H9 (cell line): ENCODE measurements at regions not wholly inside any gene's neighbourhood (a gene's known extent, or its start where the extent isn't known, plus 50 kb on each side); places are given as distances from the start of the nearest gene placed in this dataset.

Source experiments
- DNase-seq: peaks from one replicate; pipeline ENCODE4 v3.0.0-alpha.2; 2017
- H2AFZ ChIP-seq: one replicate; pipeline ENCODE4 v1.6.1; 2013; ENCODE audit warnings: mild to moderate bottlenecking, low read length, control low read depth, moderate library complexity
- H2AK5ac ChIP-seq: 2 replicates; pipeline ENCODE4 v1.6.1; 2013; ENCODE audit warnings: low read length, control low read depth, mixed read lengths; ENCODE audit not compliant: insufficient read length
- H2BK120ac ChIP-seq: one replicate; pipeline ENCODE4 v1.6.1; 2013; ENCODE audit warnings: low read depth, mild to moderate bottlenecking, low read length, control low read depth, inconsistent platforms; ENCODE audit not compliant: poor library complexity, severe bottlenecking
- H2BK12ac ChIP-seq: 2 replicates; pipeline ENCODE4 v1.6.1; 2013; ENCODE audit warnings: low read length, control low read depth, mixed read lengths, low read depth; ENCODE audit not compliant: insufficient read length
- H2BK15ac ChIP-seq: 2 replicates; pipeline ENCODE4 v1.6.1; 2013; ENCODE audit warnings: low read depth, low read length, control low read depth
- H2BK20ac ChIP-seq: one replicate; pipeline ENCODE4 v1.6.1; 2013; ENCODE audit warnings: low read depth, mild to moderate bottlenecking, low read length, control low read depth, inconsistent platforms; ENCODE audit not compliant: poor library complexity, severe bottlenecking
- H2BK5ac ChIP-seq: 2 replicates; pipeline ENCODE4 v1.6.1; 2013; ENCODE audit warnings: low read length, control low read depth, mixed read lengths; ENCODE audit not compliant: insufficient read length
- H3K14ac ChIP-seq: 2 replicates; pipeline ENCODE4 v1.6.1; 2013; ENCODE audit warnings: low read length, control low read depth; ENCODE audit not compliant: insufficient read depth
- H3K18ac ChIP-seq: 2 replicates; pipeline ENCODE4 v1.6.1; 2013; ENCODE audit warnings: low read depth, mild to moderate bottlenecking, mixed read lengths, low read length, control low read depth; ENCODE audit not compliant: insufficient read length
- H3K23ac ChIP-seq: 2 replicates; pipeline ENCODE4 v1.6.1; 2013; ENCODE audit warnings: low read length, control low read depth, mixed read lengths, low read depth; ENCODE audit not compliant: insufficient read length
- H3K23me2 ChIP-seq: 2 replicates; pipeline ENCODE4 v1.6.1; 2013; ENCODE audit warnings: low read depth, mild to moderate bottlenecking, mixed read lengths, low read length, control low read depth; ENCODE audit not compliant: insufficient read length, poor library complexity, severe bottlenecking
- H3K27ac ChIP-seq: 2 replicates; pipeline ENCODE4 v1.5.1; 2013; ENCODE audit warnings: low read length, control low read depth, mixed read lengths, low read depth; ENCODE audit not compliant: insufficient read length
- H3K27me3 ChIP-seq: 2 replicates; pipeline ENCODE4 v1.6.1; 2013; ENCODE audit warnings: low read length, control low read depth, inconsistent platforms; ENCODE audit not compliant: insufficient read depth
- H3K4ac ChIP-seq: 2 replicates; pipeline ENCODE4 v1.6.1; 2013; ENCODE audit warnings: low read depth, mild to moderate bottlenecking, control low read depth, inconsistent platforms, low read length, moderate library complexity
- H3K4me1 ChIP-seq: 2 replicates; pipeline ENCODE4 v1.6.1; 2013; ENCODE audit warnings: low read length, control low read depth, inconsistent platforms; ENCODE audit not compliant: insufficient read depth
- H3K4me2 ChIP-seq: 2 replicates; pipeline ENCODE4 v1.6.1; 2013; ENCODE audit warnings: low read length, control low read depth, mixed read lengths; ENCODE audit not compliant: insufficient read length, insufficient read depth
- H3K56ac ChIP-seq: 2 replicates; pipeline ENCODE4 v1.6.1; 2013; ENCODE audit warnings: low read depth, mild to moderate bottlenecking, mixed read lengths, low read length, control low read depth; ENCODE audit not compliant: insufficient read length
- H3K79me1 ChIP-seq: 2 replicates; pipeline ENCODE4 v1.6.1; 2013; ENCODE audit warnings: low read depth, mild to moderate bottlenecking, moderate library complexity, low read length, control low read depth, inconsistent platforms; ENCODE audit not compliant: insufficient read depth, poor library complexity, severe bottlenecking
- H3K79me2 ChIP-seq: 2 replicates; pipeline ENCODE4 v1.6.1; 2013; ENCODE audit warnings: low read length, control low read depth, inconsistent platforms; ENCODE audit not compliant: insufficient read depth
- H3K9ac ChIP-seq: 2 replicates; pipeline ENCODE4 v1.6.1; 2013; ENCODE audit warnings: low read length, control low read depth, mixed read lengths; ENCODE audit not compliant: insufficient read length; ENCODE audit errors: extremely low read depth
- H3K9me3 ChIP-seq: one replicate; pipeline ENCODE4 v1.6.1; 2013; ENCODE audit warnings: low read depth, low read length, inconsistent platforms; ENCODE audit not compliant: control insufficient read depth
- H3T11ph ChIP-seq: one replicate; pipeline ENCODE4 v1.6.1; 2013; ENCODE audit warnings: mild to moderate bottlenecking, low read length, control low read depth, inconsistent platforms
- H4K20me1 ChIP-seq: one replicate; pipeline ENCODE4 v1.6.1; 2013; ENCODE audit not compliant: control insufficient read depth, insufficient read length, insufficient read depth
- H4K5ac ChIP-seq: 2 replicates; pipeline ENCODE4 v1.6.1; 2013; ENCODE audit warnings: low read depth, mild to moderate bottlenecking, mixed read lengths, low read length, control low read depth; ENCODE audit not compliant: insufficient read length
- H4K8ac ChIP-seq: replicated peaks from 2 replicates; pipeline ENCODE4 v1.6.1; 2013; ENCODE audit warnings: low read length, control low read depth, mixed read lengths, low read depth; ENCODE audit not compliant: insufficient read length
- H4K91ac ChIP-seq: 2 replicates; pipeline ENCODE4 v1.6.1; 2013; ENCODE audit warnings: low read depth, mild to moderate bottlenecking, moderate library complexity, mixed read lengths, low read length, control low read depth; ENCODE audit not compliant: insufficient read length
- H3K27ac Mint-ChIP-seq, 3 experiments: 2 replicates in 2 of 3; 3 replicates in 1 of 3; pipeline ENCODE4 v1.8.0; 2020 to 2021; ENCODE audit warnings: mixed read lengths in 3 of 3, mild to moderate bottlenecking in 1 of 3, moderate library complexity in 1 of 3
- H3K27me3 Mint-ChIP-seq: 2 replicates; pipeline ENCODE4 v1.8.0; 2021; ENCODE audit warnings: low read depth, mild to moderate bottlenecking, moderate library complexity, mixed read lengths
- H3K36me3 Mint-ChIP-seq, 3 experiments: 2 replicates in 2 of 3; 3 replicates in 1 of 3; pipeline ENCODE4 v1.8.0; 2020 to 2021; ENCODE audit warnings: low read depth in 3 of 3, mixed read lengths in 3 of 3; ENCODE audit not compliant: insufficient read depth in 1 of 3
- H3K4me1 Mint-ChIP-seq, 2 experiments: 2 replicates each; pipeline ENCODE4 v1.8.0; 2020; ENCODE audit warnings: mixed read lengths in 2 of 2
- H3K4me3 Mint-ChIP-seq, 2 experiments: 2 replicates in 1 of 2; 3 replicates in 1 of 2; pipeline ENCODE4 v1.8.0; 2020 to 2021; ENCODE audit warnings: mild to moderate bottlenecking in 2 of 2, mixed read lengths in 2 of 2, moderate library complexity in 1 of 2
- H3K9me3 Mint-ChIP-seq, 2 experiments: 2 replicates in 1 of 2; 3 replicates in 1 of 2; pipeline ENCODE4 v1.8.0; 2020; ENCODE audit warnings: mild to moderate bottlenecking in 2 of 2, mixed read lengths in 2 of 2, moderate library complexity in 1 of 2
- CTCF ChIP-seq: fragments of 200-600 bp; sonication (generic); conservative IDR thresholded peaks from 3 replicates; pipeline ENCODE4 v1.8.0; 2021; ENCODE audit warnings: antibody characterized with exemption, mild to moderate bottlenecking
- WGBS: extraction: QIAGEN DNeasy Blood & Tissue Kit; methylation state at CpG from one replicate; pipeline ENCODE4 v1.1.7; 2013; ENCODE audit warnings: missing lambda C conversion rate, low lambda C conversion rate, mixed read lengths; ENCODE audit not compliant: insufficient read length; ENCODE audit errors: extremely low coverage; 5-methylcytosine and 5-hydroxymethylcytosine counted together

GRCh38 chr5:35456506-35456905, 161.2 kb upstream of the SPEF2 start:
- Histone ChIP-seq H2AFZ (no peak overlapping the region), H4K8ac (no peak overlapping the region), H3K9me3 (no peaks in the 10 kb centered on the region), H2BK15ac (no peak overlapping the region), H3K23me2 (no peaks in the 10 kb centered on the region), H4K20me1 (no peaks in the 10 kb centered on the region), H3K4me2 (no peak overlapping the region), H3K27me3 (no peaks in the 10 kb centered on the region), H2AK5ac (no peak overlapping the region), H3K56ac (no peak overlapping the region), H3K14ac (no peak overlapping the region), H3K4ac (no peak overlapping the region), H2BK12ac (no peak overlapping the region), H4K91ac (no peak overlapping the region), H2BK20ac (no peak overlapping the region), H3K79me1 (no peaks in the 10 kb centered on the region), H3K4me1 (no peaks in the 10 kb centered on the region), H3K9ac (no peak overlapping the region), H2BK5ac (no peak overlapping the region), H3K27ac (no peak overlapping the region), H3K79me2 (no peaks in the 10 kb centered on the region), H3K18ac (no peak overlapping the region), H3T11ph (no peak overlapping the region), H3K23ac (no peak overlapping the region), H2BK120ac (no peak overlapping the region), H4K5ac (no peak overlapping the region)
- Mint-ChIP-seq H3K27me3 (no peaks in the 10 kb centered on the region), H3K4me3 (no peak overlapping the region), H3K36me3 (peaks cover 0 to 6% (median 0%) of the 10 kb centered on the region in 3 experiments; a peak in 3 of 7 replicates), H3K4me1 (no peaks in the 10 kb centered on the region), H3K9me3 (peaks cover 11 to 14% of the 10 kb centered on the region in 2 experiments; a peak in 3 of 5 replicates), H3K27ac (no peak overlapping the region)
- no CpG with 5 or more reads among the region's 1 CpG for WGBS
- no peak for TF ChIP-seq CTCF
- no peak for DNase-seq
